CD14-positive monocyte (primary cell): ENCODE measurements at regions not wholly inside any gene's neighbourhood (a gene's known extent, or its start where the extent isn't known, plus 50 kb on each side); places are given as distances from the start of the nearest gene placed in this dataset.

Experiments
- DNase-seq, 3 donors: peaks; one replicate each; pipeline ENCODE4 v3.0.0-alpha.2; 2011 to 2022
- H2AFZ ChIP-seq: 2 replicates; pipeline ENCODE4 v1.6.0; 2012; ENCODE audit warnings: mild to moderate bottlenecking, low read depth, low read length, inconsistent platforms; ENCODE audit not compliant: insufficient read depth, poor library complexity, severe bottlenecking
- H3K27ac ChIP-seq, 2 donors: 1 replicate in 1 of 2; 2 replicates in 1 of 2; pipeline ENCODE4 v1.5.1; 2012 to 2013; ENCODE audit warnings: low read length in 2 of 2, control low read depth in 1 of 2, inconsistent platforms in 1 of 2, low read depth in 1 of 2, mild to moderate bottlenecking in 1 of 2
- H3K27me3 ChIP-seq, 2 donors: one replicate each; pipeline versions ENCODE4 v1.6.0 to v1.6.1; 2011 to 2013; ENCODE audit warnings: low read length in 2 of 2; ENCODE audit not compliant: control insufficient read depth in 2 of 2, insufficient read depth in 2 of 2
- H3K36me3 ChIP-seq, 2 donors: replicated peaks in 1 of 2; 1 replicate in 1 of 2; 2 replicates in 1 of 2; pipeline versions ENCODE4 v1.5.1 to v1.6.1; 2012 to 2013; ENCODE audit warnings: low read length in 2 of 2, control low read depth in 1 of 2, inconsistent platforms in 1 of 2, mild to moderate bottlenecking in 1 of 2; ENCODE audit not compliant: insufficient read depth in 2 of 2, control insufficient read depth in 1 of 2
- H3K4me1 ChIP-seq, 2 donors: 1 replicate in 1 of 2; 2 replicates in 1 of 2; pipeline versions ENCODE4 v1.5.1 to v1.6.1; 2012 to 2013; ENCODE audit warnings: low read length in 2 of 2, control low read depth in 1 of 2, inconsistent platforms in 1 of 2, mild to moderate bottlenecking in 1 of 2, moderate library complexity in 1 of 2; ENCODE audit not compliant: insufficient read depth in 2 of 2, control insufficient read depth in 1 of 2
- H3K4me2 ChIP-seq: replicated peaks from 2 replicates; pipeline ENCODE3; 2012; ENCODE audit warnings: low read length, moderate library complexity, mild to moderate bottlenecking; ENCODE audit not compliant: poor library complexity, severe bottlenecking; ENCODE audit errors: extremely low read depth
- H3K4me3 ChIP-seq, 3 experiments: fragments of 200-600 bp in 1 of 3; sonication (generic) in 1 of 3; replicated peaks in 1 of 3; 1 replicate in 2 of 3; 2 replicates in 1 of 3; pipeline ENCODE4 v1.5.1; 2011 to 2013; ENCODE audit warnings: low read length in 3 of 3, mild to moderate bottlenecking in 3 of 3, control low read depth in 2 of 3, low read depth in 2 of 3, inconsistent platforms in 1 of 3, moderate library complexity in 1 of 3
- H3K79me2 ChIP-seq: 2 replicates; pipeline ENCODE4 v1.6.0; 2012; ENCODE audit warnings: mild to moderate bottlenecking, control low read depth, inconsistent platforms, low read length, moderate library complexity; ENCODE audit not compliant: insufficient read depth
- H3K9ac ChIP-seq: 2 replicates; pipeline ENCODE4 v1.6.0; 2017; ENCODE audit warnings: low read length, mild to moderate bottlenecking; ENCODE audit not compliant: insufficient read depth, poor library complexity, severe bottlenecking
- H3K9me3 ChIP-seq, 2 donors: replicated peaks in 1 of 2; 1 replicate in 1 of 2; 2 replicates in 1 of 2; pipeline versions ENCODE4 v1.5.1 to v1.6.1; 2012 to 2013; ENCODE audit warnings: low read length in 2 of 2, control low read depth in 1 of 2; ENCODE audit not compliant: control insufficient read depth in 1 of 2, insufficient read depth in 1 of 2
- H4K20me1 ChIP-seq: 2 replicates; pipeline ENCODE4 v1.6.0; 2012; ENCODE audit warnings: mild to moderate bottlenecking, low read length, control low read depth, moderate library complexity; ENCODE audit not compliant: insufficient read depth
- H3K27ac Mint-ChIP-seq, 7 donors: one replicate each; pipeline ENCODE4 v1.8.0; 2020; ENCODE audit warnings: mild to moderate bottlenecking in 7 of 7, mixed read lengths in 7 of 7, moderate library complexity in 6 of 7, inconsistent platforms in 2 of 7
- H3K27me3 Mint-ChIP-seq, 3 donors: one replicate each; pipeline ENCODE4 v1.8.0; 2021 to 2022; ENCODE audit warnings: low read depth in 3 of 3, mild to moderate bottlenecking in 3 of 3, mixed read lengths in 3 of 3, moderate library complexity in 3 of 3, inconsistent platforms in 1 of 3
- H3K36me3 Mint-ChIP-seq, 2 donors: one replicate each; pipeline ENCODE4 v1.8.0; 2020; ENCODE audit warnings: mixed read lengths in 2 of 2, inconsistent platforms in 1 of 2, mild to moderate bottlenecking in 1 of 2
- H3K4me1 Mint-ChIP-seq: one replicate; pipeline ENCODE4 v1.8.0; 2020; ENCODE audit warnings: mild to moderate bottlenecking, mixed read lengths
- H3K4me3 Mint-ChIP-seq, 2 donors: one replicate each; pipeline ENCODE4 v1.8.0; 2020; ENCODE audit warnings: mild to moderate bottlenecking in 2 of 2, mixed read lengths in 2 of 2, moderate library complexity in 1 of 2
- H3K9me3 Mint-ChIP-seq, 7 donors: one replicate each; pipeline ENCODE4 v1.8.0; 2020 to 2022; ENCODE audit warnings: mixed read lengths in 7 of 7, mild to moderate bottlenecking in 6 of 7, moderate library complexity in 6 of 7, inconsistent platforms in 2 of 7
- CTCF ChIP-seq: fragments of 200-600 bp; IDR thresholded peaks from one replicate; pipeline ENCODE4 v1.8.0; 2022; ENCODE audit warnings: antibody characterized with exemption, mild to moderate bottlenecking
- WGBS: methylation state at CpG from one replicate; pipeline ENCODE4 v1.1.5; 2013; ENCODE audit warnings: missing lambda C conversion rate; ENCODE audit not compliant: insufficient coverage; 5-methylcytosine and 5-hydroxymethylcytosine counted together
- intact Hi-C, 2 donors: fragments of 100-400 bp; cut with micrococcal nuclease; formaldehyde crosslinking; loops; one replicate each; pipeline versions ENCODE4 v1.15.0 to v1.15.1; 2023

DNA sequence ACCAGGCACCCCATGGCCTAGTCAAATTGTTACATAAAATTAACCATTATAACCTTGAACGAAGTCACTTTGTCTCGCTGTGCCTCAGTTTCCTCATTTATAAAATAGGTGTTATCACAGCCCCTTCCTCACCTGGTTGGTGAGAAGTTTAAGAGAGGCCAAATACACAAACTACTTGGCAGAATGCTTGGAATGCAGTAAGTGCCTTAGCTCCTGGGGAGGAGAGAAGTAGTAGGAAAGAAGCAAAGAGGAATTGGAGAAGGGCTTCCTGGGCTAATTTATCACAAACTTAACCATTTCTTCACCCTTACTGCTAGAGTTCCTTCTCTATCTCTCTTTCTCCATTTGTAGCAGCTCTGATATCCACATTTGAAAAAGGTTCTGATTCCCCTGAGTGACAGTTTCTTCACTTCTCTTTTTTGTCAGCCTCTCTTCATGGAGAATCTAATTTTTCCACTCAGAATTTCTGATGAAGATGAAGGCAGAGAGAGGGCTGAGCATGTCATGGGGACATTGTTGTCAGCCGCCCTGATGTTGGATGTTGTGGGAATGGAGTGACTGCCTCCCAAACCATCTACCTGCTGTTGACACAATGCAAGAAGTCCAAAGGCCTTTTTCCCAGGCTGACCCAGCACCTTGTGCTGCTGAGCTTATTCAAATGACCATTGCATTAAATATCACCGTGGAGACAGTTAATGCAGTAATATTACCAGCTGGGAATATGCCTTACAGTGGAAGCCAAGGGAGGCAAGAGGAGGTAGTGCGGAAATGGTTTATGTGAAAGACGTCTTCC, 60.4 kb downstream of the BOD1L2 start:
- H2AFZ ChIP-seq: no peak overlapping the region
- H3K36me3 ChIP-seq: no peaks in the 10 kb centered on the region
- no peaks in the 10 kb centered on the region for H3K9me3 ChIP-seq
- DNase-seq: no peak
- no peak overlapping the region for H3K4me2 ChIP-seq
- H3K9me3 Mint-ChIP-seq: peaks cover 0 to 6% (median 0%) of the 10 kb centered on the region in 7 donors
- H3K4me1 ChIP-seq: peaks cover 0 to 6% of the 10 kb centered on the region in 2 donors
- peaks cover 7 to 23% (median 19%) of the 10 kb centered on the region in 3 donors for H3K27me3 Mint-ChIP-seq
- no peaks in the 10 kb centered on the region for H4K20me1 ChIP-seq
- H3K4me3 Mint-ChIP-seq: no peak overlapping the region
- no peak for TF ChIP-seq CTCF
- H3K79me2 ChIP-seq: no peaks in the 10 kb centered on the region
- H3K27ac ChIP-seq: no peak overlapping the region
- WGBS: no CpG with 5 or more reads among the region's 6 CpGs
- intact Hi-C loops: no loop called here
- H3K4me3 ChIP-seq: no peak overlapping the region
- H3K27me3 ChIP-seq: peaks cover 4 to 20% of the 10 kb centered on the region in 2 donors
- peaks cover 11% of the 10 kb centered on the region for H3K4me1 Mint-ChIP-seq
- peak overlapping the region in 1 of 7 donors; percentile 43 for H3K27ac Mint-ChIP-seq
- no peaks in the 10 kb centered on the region for H3K36me3 Mint-ChIP-seq
- no peak overlapping the region for H3K9ac ChIP-seq

- H3K9ac ChIP-seq: no peak overlapping the region
- peaks cover 0 to 6% (median 0%) of the 10 kb centered on the region in 7 donors for H3K9me3 Mint-ChIP-seq
- WGBS: 82% methylated on average over 7 of the region's 7 CpGs
Observed at GRCh38 chr18:57208047-57208446, 61.2 kb downstream of the BOD1L2 start.

More at GRCh38 chr18:57208047-57208446, 61.2 kb downstream of the BOD1L2 start:
- DNase-seq: no peak
- Histone ChIP-seq H3K4me1 (peaks cover 0 to 6% of the 10 kb centered on the region in 2 donors), H3K27me3 (peaks cover 4 to 20% of the 10 kb centered on the region in 2 donors), H3K36me3 (no peaks in the 10 kb centered on the region), H3K4me3 (no peak overlapping the region), H4K20me1 (no peaks in the 10 kb centered on the region), H2AFZ (no peak overlapping the region), H3K27ac (no peak overlapping the region), H3K9me3 (no peaks in the 10 kb centered on the region), H3K4me2 (no peak overlapping the region), H3K79me2 (no peaks in the 10 kb centered on the region)
- Mint-ChIP-seq H3K27me3 (peaks cover 7 to 23% (median 19%) of the 10 kb centered on the region in 3 donors), H3K4me1 (peaks cover 11% of the 10 kb centered on the region), H3K36me3 (no peaks in the 10 kb centered on the region), H3K4me3 (peak overlapping the region in 1 of 2 donors; percentile 5), H3K27ac (no peak overlapping the region)
- intact Hi-C loops: no loop called here
- no peak for TF ChIP-seq CTCF
